HUES6 (cell line): ENCODE measurements at regions not wholly inside any gene's neighbourhood (a gene's known extent, or its start where the extent isn't known, plus 50 kb on each side); places are given as distances from the start of the nearest gene placed in this dataset.
"Not testable (repeated sequence)": the region's sequence is repeated elsewhere in the genome, so short reads cannot be mapped to it uniquely, and the experiment has no call there.

Source experiments
- H3K27ac ChIP-seq: 2 replicates; pipeline ENCODE4 v1.7.0; 2013; ENCODE audit warnings: low read depth, mild to moderate bottlenecking, low read length, inconsistent platforms
- H3K27me3 ChIP-seq: 2 replicates; pipeline ENCODE4 v1.6.1; 2013; ENCODE audit warnings: low read length; ENCODE audit not compliant: control insufficient read depth, insufficient read depth
- H3K36me3 ChIP-seq: 2 replicates; pipeline ENCODE4 v1.6.1; 2013; ENCODE audit warnings: low read length; ENCODE audit not compliant: control insufficient read depth, insufficient read depth
- H3K4me1 ChIP-seq: 2 replicates; pipeline ENCODE4 v1.6.1; 2013; ENCODE audit warnings: low read length; ENCODE audit not compliant: control insufficient read depth, insufficient read depth
- H3K4me3 ChIP-seq: 2 replicates; pipeline ENCODE4 v1.5.1; 2013; ENCODE audit warnings: low read depth, low read length
- H3K9ac ChIP-seq: one replicate; pipeline ENCODE4 v1.6.1; 2013; ENCODE audit warnings: mild to moderate bottlenecking, low read length
- H3K9me3 ChIP-seq: 2 replicates; pipeline ENCODE4 v1.6.1; 2013; ENCODE audit warnings: low read depth, low read length; ENCODE audit not compliant: control insufficient read depth, insufficient read depth

DNA sequence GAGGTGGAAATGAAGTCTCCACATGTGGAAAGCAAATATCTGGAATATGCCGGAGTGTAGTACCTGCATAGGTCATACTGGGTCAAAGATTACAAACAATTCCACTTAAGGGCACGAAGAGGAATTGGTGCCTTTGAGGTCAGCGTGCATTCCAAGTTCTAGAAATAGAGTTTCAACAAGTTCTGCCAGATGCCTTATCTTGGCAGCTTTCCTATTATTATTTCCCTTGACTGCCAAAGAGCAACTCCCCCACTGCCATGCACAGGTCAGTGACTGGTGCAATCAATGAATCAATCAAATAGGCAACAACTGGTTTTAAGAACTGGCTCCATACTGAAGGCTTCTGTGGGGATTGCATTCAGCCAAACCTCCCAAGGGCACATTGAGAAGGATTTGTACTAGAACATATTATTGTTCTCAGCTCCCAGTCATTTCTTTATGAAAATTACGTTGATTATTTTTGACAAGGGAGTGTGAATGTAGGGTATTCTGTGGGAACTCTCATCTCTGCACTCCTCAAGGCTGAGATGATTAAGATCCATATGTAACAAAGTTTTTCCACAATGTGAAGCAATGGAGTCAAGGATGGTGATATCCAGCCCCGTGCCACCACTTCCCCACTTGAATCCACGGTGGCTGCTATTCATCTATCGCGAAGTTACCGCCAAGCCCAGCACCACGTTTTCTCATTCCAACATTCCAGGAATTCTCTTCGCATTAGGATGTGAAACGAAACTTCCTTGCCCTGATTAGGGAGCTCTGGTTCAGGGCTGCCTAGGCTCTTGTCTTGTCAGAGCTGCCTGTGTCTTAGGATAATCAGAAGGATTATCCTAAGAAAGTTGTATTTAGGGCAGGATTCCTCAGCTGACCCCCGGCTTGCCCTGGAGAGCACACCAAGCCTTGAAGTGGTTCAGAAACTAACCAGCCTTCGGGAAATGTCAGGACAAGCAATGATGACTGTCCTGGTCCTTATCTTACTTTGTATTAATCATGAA, 115.1 kb upstream of the PCED1B start:
- Histone ChIP-seq H3K27me3 (no peaks in the 10 kb centered on the region), H3K36me3 (no peaks in the 10 kb centered on the region), H3K4me1 (peaks cover 23% of the 10 kb centered on the region), H3K9me3 (no peaks in the 10 kb centered on the region), H3K4me3 (no peak overlapping the region), H3K9ac (peak overlapping the region; percentile 28), H3K27ac (peak overlapping the region; percentile 44; the same call in 1 of the 2 replicates)

DNA sequence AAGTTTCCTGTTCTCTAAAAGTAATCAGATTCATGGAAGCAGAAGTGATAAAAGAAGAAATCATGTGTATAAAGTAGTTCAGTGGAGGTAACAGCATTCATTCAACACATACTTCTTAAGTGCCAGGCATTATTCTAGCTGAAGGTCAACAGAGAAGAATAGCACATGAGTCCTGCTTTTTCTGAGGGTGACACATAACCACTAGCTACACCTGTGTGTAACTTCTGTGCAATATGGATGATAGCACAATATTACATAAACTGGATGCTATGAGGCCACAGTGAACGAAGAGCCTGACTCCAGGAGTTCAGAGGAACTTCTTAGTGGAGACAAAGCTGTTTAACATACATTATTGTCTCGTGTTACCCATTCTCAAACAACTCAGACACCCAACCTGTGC, 114.3 kb upstream of the PCED1B start:
- no peaks in the 10 kb centered on the region for H3K27me3 ChIP-seq
- H3K9ac ChIP-seq: no peak overlapping the region
- H3K36me3 ChIP-seq: no peaks in the 10 kb centered on the region
- H3K4me3 ChIP-seq: no peak overlapping the region
- no peak overlapping the region for H3K27ac ChIP-seq
- no peaks in the 10 kb centered on the region for H3K9me3 ChIP-seq
- peaks cover 23% of the 10 kb centered on the region for H3K4me1 ChIP-seq

DNA sequence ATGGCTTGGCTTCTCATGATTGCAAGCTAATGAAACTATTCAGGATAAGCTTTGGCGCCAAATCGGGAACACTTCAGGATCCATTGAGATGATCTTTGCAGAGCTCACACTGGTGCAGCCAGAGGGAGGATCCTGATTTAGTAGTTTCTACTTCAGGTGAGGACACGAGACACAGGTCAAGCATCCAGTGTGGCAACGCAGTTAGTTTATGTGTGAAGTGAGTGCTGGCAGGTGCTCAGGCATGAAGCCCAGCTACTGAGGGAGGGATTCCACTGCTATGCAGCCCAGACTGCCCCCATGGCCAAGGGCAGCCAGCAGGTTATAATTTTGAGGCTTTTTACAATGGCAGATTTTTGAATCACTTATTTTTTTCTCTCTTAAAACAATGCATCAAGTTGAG, 113.5 kb upstream of the PCED1B start:
- Histone ChIP-seq H3K27me3 (no peaks in the 10 kb centered on the region), H3K27ac (no peak overlapping the region), H3K36me3 (no peaks in the 10 kb centered on the region), H3K9me3 (no peaks in the 10 kb centered on the region), H3K4me3 (no peak overlapping the region), H3K4me1 (peaks cover 23% of the 10 kb centered on the region), H3K9ac (no peak overlapping the region)

DNA sequence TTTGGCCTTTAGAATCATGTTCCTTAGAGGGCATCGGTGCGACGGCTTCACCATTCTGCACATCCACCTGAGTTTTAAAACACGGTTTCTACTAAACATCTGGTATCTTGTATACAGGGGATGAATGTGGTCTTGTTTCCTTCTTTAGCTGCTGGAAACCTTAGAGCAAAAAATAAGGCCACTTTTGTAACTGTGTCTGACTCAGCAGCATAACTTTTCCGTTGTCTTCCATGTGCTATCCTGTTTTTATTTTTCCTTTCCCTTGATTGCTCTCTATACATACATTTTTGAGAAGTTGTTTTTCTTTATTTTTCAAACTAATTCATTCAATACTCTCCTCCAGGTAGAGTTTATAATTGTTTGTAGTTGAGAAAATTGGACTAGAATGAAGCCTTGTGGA, 108.8 kb upstream of the PCED1B start:
- no peak overlapping the region for H3K9ac ChIP-seq
- H3K27me3 ChIP-seq: no peaks in the 10 kb centered on the region
- no peak overlapping the region for H3K4me3 ChIP-seq
- H3K27ac ChIP-seq: no peak overlapping the region
- H3K4me1 ChIP-seq: peaks cover 4% of the 10 kb centered on the region
- no peaks in the 10 kb centered on the region for H3K9me3 ChIP-seq
- H3K36me3 ChIP-seq: no peaks in the 10 kb centered on the region

DNA sequence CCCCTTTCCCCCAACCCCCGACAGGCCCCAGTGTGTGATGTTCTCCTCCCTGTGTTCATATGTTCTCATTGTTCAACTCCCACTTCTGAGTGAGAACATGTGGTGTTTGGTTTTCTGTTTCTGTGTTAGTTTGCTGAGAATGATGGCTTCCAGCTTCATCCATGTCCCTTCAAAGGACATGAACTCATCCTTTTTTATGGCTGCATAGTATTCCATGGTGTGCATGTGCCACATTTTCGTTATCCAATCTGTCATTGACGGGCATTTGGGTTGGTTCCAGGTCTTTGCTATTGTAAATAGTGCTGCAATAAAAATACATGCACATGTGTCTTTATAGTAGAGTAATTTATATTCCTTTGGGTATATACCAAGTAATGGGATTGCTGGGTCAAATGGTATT, 105.5 kb upstream of the PCED1B start:
- not testable (repeated sequence) for H3K9ac ChIP-seq, H3K27me3 ChIP-seq, H3K4me1 ChIP-seq, H3K36me3 ChIP-seq, H3K9me3 ChIP-seq, H3K27ac ChIP-seq, H3K4me3 ChIP-seq

DNA sequence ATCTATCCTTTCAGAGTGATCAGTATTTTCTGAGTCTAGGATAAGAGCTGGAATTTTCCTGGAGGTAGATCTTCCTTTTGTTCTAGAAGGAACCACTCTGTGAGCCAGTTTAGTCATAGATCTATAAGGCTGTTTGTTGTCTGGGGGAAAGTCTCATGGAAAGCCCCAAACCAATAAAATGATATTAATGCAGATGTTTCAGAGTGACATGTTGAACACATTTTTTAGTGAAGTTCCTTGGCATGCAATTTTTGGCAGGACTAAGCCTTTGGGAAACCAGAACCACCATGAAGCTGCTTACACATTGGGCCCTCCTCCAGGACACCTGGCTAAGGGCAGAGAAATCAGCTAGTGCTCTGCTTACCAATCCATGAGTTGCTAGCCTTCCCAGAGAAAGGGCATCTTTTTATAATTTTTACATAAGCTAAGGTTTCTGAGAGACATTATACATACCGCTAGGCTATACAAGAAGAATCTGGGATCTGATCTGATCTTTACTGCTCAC, 101.5 kb upstream of the PCED1B start:
- no peak overlapping the region for H3K4me3 ChIP-seq
- H3K36me3 ChIP-seq: no peaks in the 10 kb centered on the region
- H3K4me1 ChIP-seq: no peaks in the 10 kb centered on the region
- no peak overlapping the region for H3K27ac ChIP-seq
- no peak overlapping the region for H3K9ac ChIP-seq
- no peaks in the 10 kb centered on the region for H3K27me3 ChIP-seq
- H3K9me3 ChIP-seq: no peaks in the 10 kb centered on the region

DNA sequence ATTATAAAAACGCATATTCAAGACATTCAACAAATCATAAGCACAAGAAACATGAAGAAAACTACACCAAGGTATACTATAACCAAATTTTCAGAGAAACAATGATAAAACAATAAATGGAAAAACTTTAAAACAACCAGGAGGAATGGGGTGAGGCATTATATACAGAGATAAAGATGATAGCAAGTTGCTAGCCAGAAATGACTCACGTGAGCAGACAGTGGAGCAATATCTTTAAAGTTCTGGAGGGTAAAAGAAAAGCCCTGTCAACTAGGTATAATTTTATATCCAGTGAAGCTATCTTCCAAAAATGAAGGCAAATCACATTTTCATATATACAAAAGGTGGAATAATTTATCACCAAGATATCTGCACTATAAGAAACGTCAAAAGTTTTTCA, 97.8 kb upstream of the PCED1B start:
- H3K4me3 ChIP-seq: no peak overlapping the region
- no peaks in the 10 kb centered on the region for H3K36me3 ChIP-seq
- no peaks in the 10 kb centered on the region for H3K4me1 ChIP-seq
- no peaks in the 10 kb centered on the region for H3K27me3 ChIP-seq
- no peak overlapping the region for H3K27ac ChIP-seq
- no peak overlapping the region for H3K9ac ChIP-seq
- H3K9me3 ChIP-seq: no peaks in the 10 kb centered on the region

DNA sequence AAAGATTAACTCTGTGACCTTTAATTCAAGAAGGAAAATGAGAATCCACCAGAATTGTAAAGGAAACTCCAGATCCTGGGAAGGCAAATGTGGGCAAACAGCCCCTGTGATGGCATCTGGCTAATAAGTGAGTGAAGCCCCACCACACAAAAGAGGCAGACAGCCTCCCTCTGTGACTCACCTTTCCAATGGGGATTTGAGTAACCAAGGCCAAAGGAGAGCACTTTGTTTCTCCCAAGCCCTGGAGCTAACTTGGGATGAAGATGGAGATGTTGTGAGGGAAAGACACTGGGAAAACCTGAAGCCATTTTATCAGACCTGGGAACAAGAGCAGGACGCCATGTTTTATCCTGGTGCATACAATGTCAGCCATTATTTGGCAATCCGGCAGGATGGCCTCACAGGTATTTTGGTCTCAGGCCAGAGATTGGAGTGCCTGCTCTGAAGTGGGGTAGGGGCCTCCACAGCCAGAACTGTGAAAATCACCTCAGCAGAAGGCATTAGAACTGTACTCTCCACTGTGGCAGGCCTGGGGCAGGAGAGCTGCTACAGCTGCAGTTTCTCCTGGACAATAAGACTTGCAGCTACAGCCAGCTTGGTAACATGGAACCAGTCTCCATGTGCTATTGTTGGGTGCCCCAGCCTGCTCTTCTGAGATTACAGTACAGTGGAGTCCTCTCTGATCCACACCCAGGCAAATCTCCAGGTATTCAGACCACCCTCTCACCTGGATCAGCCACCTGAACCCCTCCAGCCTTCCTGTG, 96.6 kb upstream of the PCED1B start:
- Histone ChIP-seq H3K27me3 (no peaks in the 10 kb centered on the region), H3K9me3 (no peaks in the 10 kb centered on the region), H3K27ac (no peak overlapping the region), H3K4me1 (no peaks in the 10 kb centered on the region), H3K36me3 (no peaks in the 10 kb centered on the region), H3K9ac (no peak overlapping the region), H3K4me3 (no peak overlapping the region)

DNA sequence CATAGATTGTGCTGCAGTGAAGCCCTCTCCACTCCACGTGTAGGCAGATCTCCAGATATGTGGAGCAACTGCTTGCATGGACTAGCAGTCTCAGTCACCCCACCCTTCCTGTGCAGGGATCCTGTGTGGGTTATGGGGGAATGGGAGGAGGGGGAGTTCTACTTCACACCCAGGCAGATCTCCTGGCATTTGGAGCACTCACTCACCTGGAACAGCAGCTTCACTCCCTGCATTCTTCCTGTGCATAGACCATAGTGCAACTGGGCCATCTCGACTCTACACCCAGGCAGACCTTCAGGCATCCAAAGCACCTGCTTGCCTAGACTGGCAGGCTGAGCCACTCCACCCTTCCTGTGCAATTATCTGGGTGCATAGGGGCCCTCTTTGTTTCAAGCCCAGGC, 96.0 kb upstream of the PCED1B start:
- Histone ChIP-seq H3K4me1 (no peaks in the 10 kb centered on the region), H3K27ac (no peak overlapping the region), H3K9me3 (no peaks in the 10 kb centered on the region), H3K36me3 (no peaks in the 10 kb centered on the region), H3K27me3 (no peaks in the 10 kb centered on the region), H3K4me3 (no peak overlapping the region), H3K9ac (no peak overlapping the region)

DNA sequence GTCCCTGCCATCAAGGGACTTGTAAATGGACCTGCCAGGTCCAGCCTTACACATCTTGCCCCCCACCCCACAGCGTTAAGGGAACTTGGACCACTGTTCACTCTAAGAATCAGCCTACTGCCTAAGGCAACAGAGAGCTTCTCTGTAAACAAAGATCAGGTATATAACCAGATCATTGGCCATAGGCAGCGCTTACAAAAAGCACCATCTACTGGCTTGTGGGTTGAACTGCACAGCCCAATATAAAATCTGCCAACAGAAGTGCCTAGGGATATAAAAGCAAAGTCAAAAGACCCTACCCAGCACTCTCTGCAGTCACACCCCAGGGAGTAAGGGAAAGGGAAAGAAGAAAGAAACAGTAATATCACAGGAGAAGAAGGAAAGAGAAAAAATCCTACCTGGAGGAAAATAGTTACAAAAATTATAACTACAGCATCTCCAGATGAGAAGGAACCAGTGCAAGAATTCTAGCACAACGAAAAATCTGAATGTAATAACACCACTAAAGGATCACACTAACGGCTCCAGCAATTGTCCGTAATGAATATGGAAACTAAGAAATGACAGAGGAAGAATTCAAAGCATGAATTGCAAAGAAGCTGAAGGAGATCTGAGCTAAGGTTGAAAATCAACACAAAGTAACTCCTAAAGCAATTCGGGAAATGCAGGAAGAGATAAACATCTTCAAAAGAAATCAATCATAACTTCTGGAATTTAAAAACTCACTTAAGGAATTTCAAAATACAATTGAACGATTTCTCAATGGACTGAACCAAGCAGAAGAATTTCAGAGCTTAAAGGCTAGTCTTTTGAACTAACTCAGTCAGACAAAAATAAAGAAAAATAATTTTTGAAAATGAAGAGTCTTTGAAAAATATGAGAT, 95.2 kb upstream of the PCED1B start:
- Histone ChIP-seq H3K27ac (no peak overlapping the region), H3K4me3 (no peak overlapping the region), H3K9me3 (no peaks in the 10 kb centered on the region), H3K4me1 (no peaks in the 10 kb centered on the region), H3K9ac (no peak overlapping the region), H3K27me3 (no peaks in the 10 kb centered on the region), H3K36me3 (no peaks in the 10 kb centered on the region)
